ENCODE measurements at regions not wholly inside any gene's neighbourhood (a gene's known extent, or its start where the extent isn't known, plus 50 kb on each side); places are given as distances from the start of the nearest gene placed in this dataset.

DNA sequence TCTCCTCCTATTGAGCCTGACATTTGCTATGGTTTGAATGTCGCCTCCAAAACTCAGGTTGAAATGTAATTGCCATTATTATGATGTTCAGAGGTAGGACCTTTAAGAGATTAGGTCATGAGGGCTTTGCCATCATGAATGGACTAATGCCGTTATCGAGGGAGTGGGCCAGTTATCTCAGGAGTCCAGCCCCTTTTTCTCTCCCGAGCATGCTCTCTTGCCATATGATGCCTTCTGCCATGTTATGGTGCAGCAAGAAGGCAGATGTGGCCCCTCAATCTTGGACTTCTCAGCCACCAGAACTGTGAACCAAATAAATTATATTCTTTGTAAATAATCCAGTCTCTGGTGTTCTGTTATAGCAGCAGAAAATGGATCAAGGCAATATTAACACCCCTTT is 323.5 kb downstream of the RRAGC start:
- no peaks in the 10 kb centered on the region for H3K9me3 ChIP-seq (ENCODE audit: insufficient read depth, low read depth)
- no peaks in the 10 kb centered on the region for H3F3A ChIP-seq (ENCODE audit: insufficient read depth, low read depth)
- no peaks in the 10 kb centered on the region for H3K4me1 ChIP-seq (replicated peaks; ENCODE audit: insufficient read depth)
- no peaks in the 10 kb centered on the region for H3K9me2 ChIP-seq (ENCODE audit: insufficient read depth)
- H3K79me2 ChIP-seq (ENCODE audit: low read depth), result no peaks in the 10 kb centered on the region
- TF ChIP-seq, protein P1, sequence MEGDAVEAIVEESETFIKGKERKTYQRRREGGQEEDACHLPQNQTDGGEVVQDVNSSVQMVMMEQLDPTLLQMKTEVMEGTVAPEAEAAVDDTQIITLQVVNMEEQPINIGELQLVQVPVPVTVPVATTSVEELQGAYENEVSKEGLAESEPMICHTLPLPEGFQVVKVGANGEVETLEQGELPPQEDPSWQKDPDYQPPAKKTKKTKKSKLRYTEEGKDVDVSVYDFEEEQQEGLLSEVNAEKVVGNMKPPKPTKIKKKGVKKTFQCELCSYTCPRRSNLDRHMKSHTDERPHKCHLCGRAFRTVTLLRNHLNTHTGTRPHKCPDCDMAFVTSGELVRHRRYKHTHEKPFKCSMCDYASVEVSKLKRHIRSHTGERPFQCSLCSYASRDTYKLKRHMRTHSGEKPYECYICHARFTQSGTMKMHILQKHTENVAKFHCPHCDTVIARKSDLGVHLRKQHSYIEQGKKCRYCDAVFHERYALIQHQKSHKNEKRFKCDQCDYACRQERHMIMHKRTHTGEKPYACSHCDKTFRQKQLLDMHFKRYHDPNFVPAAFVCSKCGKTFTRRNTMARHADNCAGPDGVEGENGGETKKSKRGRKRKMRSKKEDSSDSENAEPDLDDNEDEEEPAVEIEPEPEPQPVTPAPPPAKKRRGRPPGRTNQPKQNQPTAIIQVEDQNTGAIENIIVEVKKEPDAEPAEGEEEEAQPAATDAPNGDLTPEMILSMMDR (conservative IDR thresholded peaks at IDR 0.05), result no peak
- no peak for TF ChIP-seq EZH2 (IDR thresholded peaks at IDR 0.05; ENCODE audit: low read depth)
- intact Hi-C loops (cut with micrococcal nuclease; ENCODE audit: unreplicated experiment), result no loop called here
- no peak overlapping the region for H2AFZ ChIP-seq
- ChIA-PET CTCF (no interaction called here), POLR2A (ENCODE audit: unreplicated experiment) (no interaction called here)
- no peaks in the 10 kb centered on the region for H3K36me3 ChIP-seq (ENCODE audit: low read depth)
- no peak overlapping the region for H3K4me3 ChIP-seq
- no peak overlapping the region for H3K27ac ChIP-seq
- no peak overlapping the region for H3K4me2 ChIP-seq
- no TSS peak for BruUV-seq (replicated peaks)
- H3K27me3 ChIP-seq (ENCODE audit: insufficient read depth, low read depth), result peaks cover 72% of the 10 kb centered on the region
- DNase-seq, result no peak
- H4K20me1 ChIP-seq (ENCODE audit: insufficient read depth), result no peaks in the 10 kb centered on the region

DNA sequence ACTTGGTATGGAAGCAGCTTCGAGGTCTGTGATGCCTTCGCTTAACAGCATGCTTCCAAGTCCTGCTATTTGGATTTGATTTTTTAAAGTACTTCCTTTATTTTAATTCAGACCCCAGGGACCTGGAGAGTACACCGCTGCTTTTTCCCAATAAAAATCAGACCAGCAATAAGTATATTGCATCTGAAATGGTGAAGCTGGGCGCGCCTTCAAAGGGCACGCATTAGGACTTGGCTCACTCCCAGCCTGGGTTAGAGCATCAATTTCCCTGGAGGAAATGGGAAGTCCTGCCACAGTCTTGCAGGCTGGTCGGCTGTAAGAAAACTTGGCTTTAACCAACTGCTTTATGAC is 325.1 kb downstream of the RRAGC start:
- Histone ChIP-seq H3K9me3 (ENCODE audit: insufficient read depth, low read depth) (no peaks in the 10 kb centered on the region), H3K4me3 (no peak overlapping the region), H3F3A (ENCODE audit: insufficient read depth, low read depth) (no peaks in the 10 kb centered on the region), H2AFZ (no peak overlapping the region), H3K36me3 (ENCODE audit: low read depth) (no peaks in the 10 kb centered on the region), H3K27ac (no peak overlapping the region), H3K4me2 (no peak overlapping the region), H3K4me1 (replicated peaks; ENCODE audit: insufficient read depth) (no peaks in the 10 kb centered on the region), H3K27me3 (ENCODE audit: insufficient read depth, low read depth) (peaks cover 66% of the 10 kb centered on the region), H3K9me2 (ENCODE audit: insufficient read depth) (no peaks in the 10 kb centered on the region), H3K79me2 (ENCODE audit: low read depth) (no peaks in the 10 kb centered on the region), H4K20me1 (ENCODE audit: insufficient read depth) (no peaks in the 10 kb centered on the region)
- no peak for TF ChIP-seq EZH2 (IDR thresholded peaks at IDR 0.05; ENCODE audit: low read depth)
- TF ChIP-seq, protein P1 (conservative IDR thresholded peaks at IDR 0.05), result no peak
- ChIA-PET CTCF (no interaction called here), POLR2A (ENCODE audit: unreplicated experiment) (no interaction called here)
- DNase-seq, result no peak
- BruUV-seq (replicated peaks), result no TSS peak
- intact Hi-C loops (cut with micrococcal nuclease; ENCODE audit: unreplicated experiment), result no loop called here

DNA sequence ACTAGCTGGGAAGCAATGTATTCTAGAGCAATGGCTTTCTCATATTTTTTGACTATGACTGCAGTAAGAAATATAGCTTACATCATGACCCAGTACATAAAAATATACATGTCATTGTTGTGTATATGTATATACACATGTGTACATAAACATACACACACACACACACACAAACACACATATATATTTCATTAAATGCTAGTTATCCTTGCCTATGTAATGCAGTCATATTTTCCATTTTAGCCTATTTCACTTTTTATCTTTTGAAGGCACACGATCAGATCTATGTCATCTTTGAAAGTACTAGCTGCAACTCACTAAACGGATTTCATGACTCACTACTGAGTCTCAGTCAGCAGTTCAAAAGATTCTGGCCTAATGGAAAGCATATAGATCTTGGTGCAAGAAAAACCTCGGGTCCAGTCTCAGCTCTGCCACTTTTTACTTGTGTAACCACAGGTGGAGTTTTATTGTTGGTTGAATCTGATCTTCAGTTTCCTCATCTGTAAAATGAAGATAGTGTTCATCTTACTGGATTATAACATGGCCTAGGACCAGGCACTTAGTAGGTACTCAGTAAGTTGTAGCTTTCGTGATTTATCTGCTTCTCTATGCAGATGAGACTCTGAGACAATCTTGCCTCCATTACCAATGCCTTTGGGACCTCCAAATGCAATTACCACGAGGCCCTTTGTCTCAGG is 325.6 kb downstream of the RRAGC start:
- no peak overlapping the region for H3K4me3 ChIP-seq
- H3K4me2 ChIP-seq, result no peak overlapping the region
- H3K9me3 ChIP-seq (ENCODE audit: insufficient read depth, low read depth), result no peaks in the 10 kb centered on the region
- H3K4me1 ChIP-seq (replicated peaks; ENCODE audit: insufficient read depth), result no peaks in the 10 kb centered on the region
- H3K27me3 ChIP-seq (ENCODE audit: insufficient read depth, low read depth), result peaks cover 63% of the 10 kb centered on the region
- H3F3A ChIP-seq (ENCODE audit: insufficient read depth, low read depth), result no peaks in the 10 kb centered on the region
- H3K79me2 ChIP-seq (ENCODE audit: low read depth), result no peaks in the 10 kb centered on the region
- ChIA-PET POLR2A (ENCODE audit: unreplicated experiment) (interaction anchor here (0.6 kb wide), 1 partner anchor 427 kb away, joined by 4 read pairs; no protein-coding TSS in a partner anchor), CTCF (no interaction called here)
- intact Hi-C loops (cut with micrococcal nuclease; ENCODE audit: unreplicated experiment), result no loop called here
- DNase-seq, result no peak
- no TSS peak for BruUV-seq (replicated peaks)
- no peak overlapping the region for H2AFZ ChIP-seq
- H3K9me2 ChIP-seq (ENCODE audit: insufficient read depth), result no peaks in the 10 kb centered on the region
- H3K36me3 ChIP-seq (ENCODE audit: low read depth), result no peaks in the 10 kb centered on the region
- no peaks in the 10 kb centered on the region for H4K20me1 ChIP-seq (ENCODE audit: insufficient read depth)
- no peak overlapping the region for H3K27ac ChIP-seq
- no peak for TF ChIP-seq EZH2 (IDR thresholded peaks at IDR 0.05; ENCODE audit: low read depth)
- TF ChIP-seq, protein P1 (conservative IDR thresholded peaks at IDR 0.05), result no peak

Data from PC-9 (cell line).